GM20000 (cell line): ENCODE measurements at regions not wholly inside any gene's neighbourhood (a gene's known extent, or its start where the extent isn't known, plus 50 kb on each side); places are given as distances from the start of the nearest gene placed in this dataset.

Source experiments
- DNase-seq: peaks from one replicate; pipeline ENCODE4 v3.0.0; 2012; ENCODE audit warnings: low spot score
- CTCF ChIP-seq: IDR thresholded peaks from 2 replicates; pipeline ENCODE4 v1.5.1; 2012; ENCODE audit warnings: mild to moderate bottlenecking, control low read depth; ENCODE audit errors: extremely low read depth, missing control alignments

- no peak for DNase-seq
- TF ChIP-seq CTCF = no peak
Measured at GRCh38 chr19:30170081-30170480, 202.1 kb upstream of the ZNF536 start.

GRCh38 chr19:30170495-30171137 lies 201.6 kb upstream of the ZNF536 start:
- TF ChIP-seq CTCF = no peak
- no peak for DNase-seq

DNA sequence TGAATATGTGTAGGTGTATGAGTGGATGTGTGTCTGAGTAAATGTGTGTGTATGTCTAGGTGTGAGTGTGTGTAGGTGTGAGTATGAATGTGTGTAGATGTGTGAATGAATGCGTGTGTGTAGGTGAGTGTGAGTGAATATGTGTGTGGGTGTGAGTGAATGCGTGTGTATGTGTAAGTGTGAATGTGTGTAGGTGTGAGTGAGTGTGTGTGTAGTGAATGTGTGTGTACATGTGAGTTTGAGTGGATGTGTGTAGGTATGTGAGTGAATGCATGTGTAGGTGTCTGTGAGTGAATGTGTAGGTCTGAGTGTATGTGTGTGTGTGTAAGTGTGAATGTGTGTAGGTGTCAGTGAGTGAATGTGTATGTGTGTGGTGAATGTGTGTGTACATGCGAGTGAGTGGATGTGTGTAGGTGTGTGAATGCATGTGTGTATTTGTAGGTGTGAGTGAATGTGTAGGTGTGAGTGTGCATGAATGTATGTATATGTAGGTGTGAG lies 201.0 kb upstream of the ZNF536 start:
- no peak for TF ChIP-seq CTCF
- DNase-seq = no peak

GRCh38 chr19:30171795-30172612 lies 200.2 kb upstream of the ZNF536 start:
- TF ChIP-seq CTCF = no peak
- no peak for DNase-seq

GRCh38 chr19:30172613-30173242 lies 199.5 kb upstream of the ZNF536 start:
- no peak for TF ChIP-seq CTCF
- no peak for DNase-seq

- no peak for DNase-seq
- no peak for TF ChIP-seq CTCF
Measured at GRCh38 chr19:30173593-30174356, 198.4 kb upstream of the ZNF536 start.

- no peak for DNase-seq
- TF ChIP-seq CTCF = no peak
Measured at GRCh38 chr19:30174357-30174645, 197.9 kb upstream of the ZNF536 start.
